Endothelial cell of umbilical vein (primary cell): ENCODE measurements at regions not wholly inside any gene's neighbourhood (a gene's known extent, or its start where the extent isn't known, plus 50 kb on each side); places are given as distances from the start of the nearest gene placed in this dataset.

ENCODE experiments used
- BruUV-seq: library from RNA; stranded (reverse); fragments of 400-500 nt; replicated peaks from 2 replicates; lab custom pipeline; 2021; lab: Mats Ljungman, UMichigan
- CTCF ChIA-PET: fragments of 300-600, 350-600 bp; sonication (Branson Sonifier 250); formaldehyde crosslinking; loops from one replicate; lab custom pipeline; 2021; ENCODE audit warnings: antibody characterized with exemption, inconsistent platforms; lab: Charles Lee
- POLR2A ChIA-PET: fragments of 300-600, 350-600 bp; sonication (Branson Sonifier 250); formaldehyde crosslinking; loops from one replicate; lab custom pipeline; 2021; ENCODE audit warnings: antibody characterized with exemption, inconsistent platforms; lab: Charles Lee
- DNase-seq: peaks from one replicate; pipeline ENCODE4 v3.0.0-alpha.2; 2011; ENCODE audit warnings: low read depth, low spot score
- FAIRE-seq: peaks from 2 replicates; lab custom pipeline; 2011; peaks lifted over from hg19 to GRCh38; lab: Jason Lieb, UNC
- H2AFZ ChIP-seq: 2 replicates; pipeline ENCODE4 v1.6.0; 2012; ENCODE audit warnings: low read depth, low read length, control low read depth, inconsistent platforms
- H3K27ac ChIP-seq: 2 replicates; pipeline ENCODE4 v1.5.1; 2011; ENCODE audit warnings: low read depth, mild to moderate bottlenecking, control low read depth, low read length, moderate library complexity; ENCODE audit not compliant: insufficient read depth
- H3K27me3 ChIP-seq, 2 experiments: 2 replicates each; pipeline versions ENCODE4 v1.6.0 to v1.6.1; 2011; ENCODE audit warnings: low read length in 2 of 2, mixed read lengths in 1 of 2; ENCODE audit not compliant: control insufficient read depth in 2 of 2, insufficient read depth in 2 of 2
- H3K36me3 ChIP-seq, 2 experiments: 2 replicates in 1 of 2; 3 replicates in 1 of 2; pipeline ENCODE4 v1.5.1; 2011; ENCODE audit warnings: low read length in 2 of 2, mild to moderate bottlenecking in 1 of 2, moderate library complexity in 1 of 2; ENCODE audit not compliant: control insufficient read depth in 2 of 2, insufficient read depth in 2 of 2; ENCODE audit errors: extremely low read depth in 1 of 2
- H3K4me1 ChIP-seq: 3 replicates; pipeline ENCODE4 v1.5.1; 2011; ENCODE audit warnings: mild to moderate bottlenecking, low read length; ENCODE audit not compliant: control insufficient read depth, insufficient read depth; ENCODE audit errors: extremely low read depth
- H3K4me2 ChIP-seq: 2 replicates; pipeline ENCODE4 v1.6.1; 2011; ENCODE audit warnings: low read length, control low read depth, mixed read lengths; ENCODE audit not compliant: insufficient read depth
- H3K4me3 ChIP-seq, 3 experiments: fragments of 200-600 bp in 1 of 3; sonication (generic), shearing (Covaris generic) in 1 of 3; replicated peaks in 1 of 3; 2 replicates each; pipeline ENCODE4 v1.5.1; 2011 to 2016; ENCODE audit warnings: control low read depth in 3 of 3, low read length in 3 of 3, mild to moderate bottlenecking in 2 of 3, inconsistent platforms in 1 of 3, low read depth in 1 of 3, moderate library complexity in 1 of 3; ENCODE audit not compliant: insufficient read depth in 1 of 3
- H3K79me2 ChIP-seq: 2 replicates; pipeline ENCODE4 v1.6.0; 2012; ENCODE audit warnings: low read length, inconsistent platforms; ENCODE audit not compliant: control insufficient read depth, insufficient read depth
- H3K9ac ChIP-seq: replicated peaks from 2 replicates; pipeline ENCODE3; 2011; ENCODE audit warnings: low read length, control low read depth; ENCODE audit not compliant: insufficient read depth; ENCODE audit errors: extremely low read depth
- H3K9me1 ChIP-seq: replicated peaks from 3 replicates; pipeline ENCODE4 v1.6.0; 2011; ENCODE audit warnings: mild to moderate bottlenecking, low read length; ENCODE audit not compliant: control insufficient read depth, insufficient read depth; ENCODE audit errors: extremely low read depth
- H3K9me3 ChIP-seq: replicated peaks from 2 replicates; pipeline ENCODE4 v1.5.1; 2012; ENCODE audit warnings: low read length, inconsistent platforms; ENCODE audit not compliant: control insufficient read depth, insufficient read depth
- H4K20me1 ChIP-seq: replicated peaks from 2 replicates; pipeline ENCODE3; 2011; ENCODE audit warnings: mild to moderate bottlenecking, low read length; ENCODE audit not compliant: control insufficient read depth, insufficient read depth; ENCODE audit errors: extremely low read depth
- FOS ChIP-seq: IDR thresholded peaks from 2 replicates; pipeline ENCODE4 v1.6.1; 2011; ENCODE audit warnings: mild to moderate bottlenecking, low read length, moderate library complexity, borderline replicate concordance; ENCODE audit not compliant: insufficient read depth
- JUN ChIP-seq: IDR thresholded peaks from 2 replicates; pipeline ENCODE4 v1.6.1; 2011; ENCODE audit warnings: borderline replicate concordance, low read depth; ENCODE audit not compliant: insufficient read length, insufficient read depth
- MAX ChIP-seq: IDR thresholded peaks from 2 replicates; pipeline ENCODE4 v1.6.1; 2011; ENCODE audit not compliant: insufficient read depth, insufficient read length
- POLR2A ChIP-seq: IDR thresholded peaks from 2 replicates; pipeline ENCODE4 v1.6.1; 2012; ENCODE audit warnings: low read depth, mild to moderate bottlenecking, control low read depth, low read length
- POLR2AphosphoS5 ChIP-seq: IDR thresholded peaks from 2 replicates; pipeline ENCODE4 v1.6.1; 2012; ENCODE audit warnings: low read depth, mild to moderate bottlenecking, control low read depth, low read length, moderate library complexity; ENCODE audit not compliant: insufficient read depth
- dilution Hi-C: fragments of 300-500 bp; cut with MboI; formaldehyde crosslinking; loops from one replicate; pipeline ENCODE4 v1.15.0; 2019; ENCODE audit warnings: low sequenced_read_pairs; ENCODE audit not compliant: extremely low pct_ligation_motif_present
- intact Hi-C: fragments of 100-400 bp; cut with micrococcal nuclease; formaldehyde crosslinking; loops from one replicate; pipeline ENCODE4 v1.10.0; 2022

- BruUV-seq = no TSS peak
- dilution Hi-C loops = no loop called here
- peak overlapping the region; percentile 14 for H3K9ac ChIP-seq
- POLR2A ChIA-PET = interaction anchor here (0.6 kb wide), 1 partner anchor 359 kb away, joined by 5 read pairs; no protein-coding TSS in a partner anchor
- CTCF ChIA-PET = interaction anchor here (0.5 to 1.2 kb wide), 2 partner anchors 11 to 255 kb away, joined by 3 read pairs; no protein-coding TSS in a partner anchor
- H3K36me3 ChIP-seq = no peaks in the 10 kb centered on the region
- H2AFZ ChIP-seq = peak overlapping the region; percentile 23
- H3K27ac ChIP-seq = no peak overlapping the region
- peak; percentile 57 for FAIRE-seq
- intact Hi-C loops = no loop called here
- no peaks in the 10 kb centered on the region for H3K9me1 ChIP-seq
- H3K4me2 ChIP-seq = no peak overlapping the region
- no peaks in the 10 kb centered on the region for H3K79me2 ChIP-seq
- TF ChIP-seq POLR2AphosphoS5 = no peak
- TF ChIP-seq FOS = no peak
- TF ChIP-seq MAX = no peak
- no peak for TF ChIP-seq JUN
- no peak for TF ChIP-seq POLR2A
- H3K27me3 ChIP-seq = peaks cover 0 to 2% of the 10 kb centered on the region in 2 experiments
- no peaks in the 10 kb centered on the region for H3K9me3 ChIP-seq
- no peaks in the 10 kb centered on the region for H4K20me1 ChIP-seq
- DNase-seq = peak; percentile 13
- no peak overlapping the region for H3K4me3 ChIP-seq
- peaks cover 11% of the 10 kb centered on the region for H3K4me1 ChIP-seq
Measured at GRCh38 chr22:27670701-27671412, 130.7 kb downstream of the MN1 start.

- peaks cover 0 to 2% of the 10 kb centered on the region in 2 experiments for H3K27me3 ChIP-seq
- no peaks in the 10 kb centered on the region for H3K36me3 ChIP-seq
- dilution Hi-C loops (no loop called here), intact Hi-C loops (no loop called here)
- ChIA-PET CTCF (interaction anchor here (1.2 kb wide), 1 partner anchor 11 kb away, joined by 3 read pairs; no protein-coding TSS in a partner anchor), POLR2A (no interaction called here)
- no peak overlapping the region for H3K9ac ChIP-seq
- H3K79me2 ChIP-seq = no peaks in the 10 kb centered on the region
- H3K27ac ChIP-seq = no peak overlapping the region
- H3K9me3 ChIP-seq = no peaks in the 10 kb centered on the region
- no peaks in the 10 kb centered on the region for H4K20me1 ChIP-seq
- no peak overlapping the region for H3K4me2 ChIP-seq
- no peak overlapping the region for H2AFZ ChIP-seq
- no peak for TF ChIP-seq JUN
- no peak for TF ChIP-seq POLR2AphosphoS5
- TF ChIP-seq FOS = no peak
- H3K4me3 ChIP-seq = no peak overlapping the region
- no peak for FAIRE-seq
- H3K9me1 ChIP-seq = no peaks in the 10 kb centered on the region
- H3K4me1 ChIP-seq = peaks cover 11% of the 10 kb centered on the region
- no TSS peak for BruUV-seq
- DNase-seq = no peak
Measured at GRCh38 chr22:27671413-27671935, 130.1 kb downstream of the MN1 start.
